ENCODE measurements at regions not wholly inside any gene's neighbourhood (a gene's known extent, or its start where the extent isn't known, plus 50 kb on each side); places are given as distances from the start of the nearest gene placed in this dataset.

GRCh38 chr1:30295266-30295665, 428.1 kb downstream of the MATN1 start:
- TF ChIP-seq CTCF (IDR thresholded peaks at IDR 0.05; ENCODE audit: insufficient read depth, low read depth, low read length), result no peak
- POLR2A ChIA-PET, result no interaction called here
- Histone ChIP-seq H3K27me3 (ENCODE audit: control insufficient read depth, insufficient read depth, low read length) (no peaks in the 10 kb centered on the region), H3K36me3 (ENCODE audit: control insufficient read depth, insufficient read depth, low read length) (no peaks in the 10 kb centered on the region), H3K4me3 (ENCODE audit: low read depth, low read length) (no peak overlapping the region)
- no peak for DNase-seq (ENCODE audit: low read depth)
- CTCF ChIA-PET, result interaction anchor here (0.6 kb wide), 1 partner anchor 326 kb away, joined by 3 read pairs; no protein-coding TSS in a partner anchor

GRCh38 chr1:30294508-30294907, 428.9 kb downstream of the MATN1 start:
- H3K27me3 ChIP-seq (ENCODE audit: control insufficient read depth, insufficient read depth, low read length), result no peaks in the 10 kb centered on the region
- no peak overlapping the region for H3K4me3 ChIP-seq (ENCODE audit: low read depth, low read length)
- H3K36me3 ChIP-seq (ENCODE audit: control insufficient read depth, insufficient read depth, low read length), result no peaks in the 10 kb centered on the region
- ChIA-PET CTCF (no interaction called here), POLR2A (no interaction called here)
- no peak for TF ChIP-seq CTCF (IDR thresholded peaks at IDR 0.05; ENCODE audit: insufficient read depth, low read depth, low read length)
- no peak for DNase-seq (ENCODE audit: low read depth)

- CTCF ChIA-PET, result no interaction called here
- POLR2A ChIA-PET, result no interaction called here
Measured at GRCh38 chr1:30292451-30292850, 430.9 kb downstream of the MATN1 start.

GRCh38 chr1:30291526-30291925, 431.9 kb downstream of the MATN1 start:
- DNase-seq (ENCODE audit: low read depth), result no peak
- H3K36me3 ChIP-seq (ENCODE audit: control insufficient read depth, insufficient read depth, low read length), result no peaks in the 10 kb centered on the region
- H3K4me3 ChIP-seq (ENCODE audit: low read depth, low read length), result no peak overlapping the region
- TF ChIP-seq CTCF (IDR thresholded peaks at IDR 0.05; ENCODE audit: insufficient read depth, low read depth, low read length), result no peak
- ChIA-PET POLR2A (no interaction called here), CTCF (no interaction called here)
- no peaks in the 10 kb centered on the region for H3K27me3 ChIP-seq (ENCODE audit: control insufficient read depth, insufficient read depth, low read length)

More at GRCh38 chr1:30292451-30292850, 430.9 kb downstream of the MATN1 start:
- no peak for DNase-seq (ENCODE audit: low read depth)
- no peak for TF ChIP-seq CTCF (IDR thresholded peaks at IDR 0.05; ENCODE audit: insufficient read depth, low read depth, low read length)
- H3K4me3 ChIP-seq (ENCODE audit: low read depth, low read length), result no peak overlapping the region
- no peaks in the 10 kb centered on the region for H3K27me3 ChIP-seq (ENCODE audit: control insufficient read depth, insufficient read depth, low read length)
- H3K36me3 ChIP-seq (ENCODE audit: control insufficient read depth, insufficient read depth, low read length), result no peaks in the 10 kb centered on the region

GRCh38 chr1:30290581-30290980, 432.8 kb downstream of the MATN1 start:
- Histone ChIP-seq H3K36me3 (ENCODE audit: control insufficient read depth, insufficient read depth, low read length) (no peaks in the 10 kb centered on the region), H3K27me3 (ENCODE audit: control insufficient read depth, insufficient read depth, low read length) (no peaks in the 10 kb centered on the region), H3K4me3 (ENCODE audit: low read depth, low read length) (no peak overlapping the region)
- no peak for TF ChIP-seq CTCF (IDR thresholded peaks at IDR 0.05; ENCODE audit: insufficient read depth, low read depth, low read length)
- no peak for DNase-seq (ENCODE audit: low read depth)
- CTCF ChIA-PET, result interaction anchor here (0.7 to 2.5 kb wide), 2 partner anchors 90 to 709 kb away, joined by 4 to 9 read pairs; no protein-coding TSS in a partner anchor
- POLR2A ChIA-PET, result no interaction called here

All from BJ (cell line).